Neural crest cell (in vitro differentiated cells): ENCODE measurements at regions not wholly inside any gene's neighbourhood (a gene's known extent, or its start where the extent isn't known, plus 50 kb on each side); places are given as distances from the start of the nearest gene placed in this dataset.
"Not testable (repeated sequence)": the region's sequence is repeated elsewhere in the genome, so short reads cannot be mapped to it uniquely, and the experiment has no call there.

Experiments used
- DNase-seq: peaks from one replicate; pipeline ENCODE4 v3.0.0; 2021; ENCODE audit warnings: low read depth, mixed read lengths, low spot score
- H3K27ac Mint-ChIP-seq: one replicate; pipeline ENCODE4 v1.8.0; 2021; ENCODE audit warnings: mild to moderate bottlenecking, mixed read lengths; ENCODE audit not compliant: unreplicated experiment
- H3K27me3 Mint-ChIP-seq: 2 replicates; pipeline ENCODE4 v1.8.0; 2021; ENCODE audit warnings: low read depth, mild to moderate bottlenecking, mixed read lengths
- H3K36me3 Mint-ChIP-seq: 2 replicates; pipeline ENCODE4 v1.8.0; 2021; ENCODE audit warnings: low read depth, mild to moderate bottlenecking, mixed read lengths
- H3K4me1 Mint-ChIP-seq: 2 replicates; pipeline ENCODE4 v1.8.0; 2021; ENCODE audit warnings: mixed read lengths
- H3K4me3 Mint-ChIP-seq: one replicate; pipeline ENCODE4 v1.8.0; 2021; ENCODE audit warnings: mild to moderate bottlenecking, mixed read lengths
- H3K9me3 Mint-ChIP-seq: 2 replicates; pipeline ENCODE4 v1.8.0; 2021; ENCODE audit warnings: mixed read lengths
- CTCF ChIP-seq: fragments of 200-600 bp; sonication (generic); conservative IDR thresholded peaks from 2 replicates; pipeline ENCODE4 v1.5.0; 2021; ENCODE audit warnings: antibody characterized with exemption, mild to moderate bottlenecking

- TF ChIP-seq CTCF, result no peak
- no peaks in the 10 kb centered on the region for H3K36me3 Mint-ChIP-seq
- H3K27me3 Mint-ChIP-seq, result no peaks in the 10 kb centered on the region
These were observed 775.2 kb upstream of the POU3F4 start for GRCh38 chrX:82732861-82733260.

GRCh38 chrX:82734140-82734539 lies 774.0 kb upstream of the POU3F4 start:
- Mint-ChIP-seq H3K9me3 (peaks cover 3% of the 10 kb centered on the region), H3K36me3 (no peaks in the 10 kb centered on the region), H3K4me3 (no peak overlapping the region), H3K27me3 (no peaks in the 10 kb centered on the region), H3K4me1 (no peaks in the 10 kb centered on the region), H3K27ac (no peak overlapping the region)
- no peak for TF ChIP-seq CTCF
- DNase-seq, result no peak

More at GRCh38 chrX:82732861-82733260, 775.2 kb upstream of the POU3F4 start:
- Mint-ChIP-seq H3K4me1 (no peaks in the 10 kb centered on the region), H3K27ac (no peak overlapping the region), H3K9me3 (peaks cover 3% of the 10 kb centered on the region), H3K4me3 (no peak overlapping the region)
- DNase-seq, result no peak

- H3K36me3 Mint-ChIP-seq, H3K9me3 Mint-ChIP-seq, DNase-seq, H3K27me3 Mint-ChIP-seq, H3K27ac Mint-ChIP-seq, H3K4me1 Mint-ChIP-seq, H3K4me3 Mint-ChIP-seq: not testable (repeated sequence)
These were observed 769.8 kb upstream of the POU3F4 start for GRCh38 chrX:82738313-82738712.

GRCh38 chrX:82742351-82742750 lies 765.7 kb upstream of the POU3F4 start:
- no peak for DNase-seq
- TF ChIP-seq CTCF, result no peak
- H3K4me1 Mint-ChIP-seq, result no peaks in the 10 kb centered on the region
- no peaks in the 10 kb centered on the region for H3K27me3 Mint-ChIP-seq
- no peaks in the 10 kb centered on the region for H3K36me3 Mint-ChIP-seq
- H3K9me3 Mint-ChIP-seq, result peaks cover 2% of the 10 kb centered on the region
- H3K4me3 Mint-ChIP-seq, result no peak overlapping the region
- H3K27ac Mint-ChIP-seq, result no peak overlapping the region

DNA sequence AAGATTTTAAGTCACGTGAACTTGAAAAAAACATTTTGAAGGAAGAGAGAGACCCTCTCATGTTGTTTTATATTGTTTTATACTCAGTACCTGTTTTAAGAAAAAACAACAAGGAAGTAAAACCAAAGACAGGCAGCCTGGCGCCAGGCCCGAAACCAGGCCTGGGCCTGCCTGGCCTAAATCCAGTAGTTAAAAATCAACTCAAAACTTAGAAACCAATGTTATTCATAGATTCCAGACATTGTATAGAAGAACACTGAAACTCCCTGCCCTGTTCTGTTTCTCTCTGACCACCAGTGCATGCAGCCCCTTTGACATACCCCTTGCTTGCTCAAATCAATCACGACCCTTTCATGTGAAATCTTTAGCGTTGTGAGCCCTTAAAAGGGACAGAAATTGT lies 762.4 kb upstream of the POU3F4 start:
- H3K27ac Mint-ChIP-seq, H3K4me3 Mint-ChIP-seq, H3K9me3 Mint-ChIP-seq, H3K36me3 Mint-ChIP-seq, DNase-seq, H3K4me1 Mint-ChIP-seq, H3K27me3 Mint-ChIP-seq: not testable (repeated sequence)

GRCh38 chrX:82748906-82749505 lies 759.1 kb upstream of the POU3F4 start:
- H3K27ac Mint-ChIP-seq, result no peak overlapping the region
- DNase-seq, result no peak
- H3K4me1 Mint-ChIP-seq, result no peaks in the 10 kb centered on the region
- no peaks in the 10 kb centered on the region for H3K36me3 Mint-ChIP-seq
- peaks cover 12% of the 10 kb centered on the region for H3K9me3 Mint-ChIP-seq
- no peaks in the 10 kb centered on the region for H3K27me3 Mint-ChIP-seq
- no peak overlapping the region for H3K4me3 Mint-ChIP-seq
- TF ChIP-seq CTCF, result no peak

DNA sequence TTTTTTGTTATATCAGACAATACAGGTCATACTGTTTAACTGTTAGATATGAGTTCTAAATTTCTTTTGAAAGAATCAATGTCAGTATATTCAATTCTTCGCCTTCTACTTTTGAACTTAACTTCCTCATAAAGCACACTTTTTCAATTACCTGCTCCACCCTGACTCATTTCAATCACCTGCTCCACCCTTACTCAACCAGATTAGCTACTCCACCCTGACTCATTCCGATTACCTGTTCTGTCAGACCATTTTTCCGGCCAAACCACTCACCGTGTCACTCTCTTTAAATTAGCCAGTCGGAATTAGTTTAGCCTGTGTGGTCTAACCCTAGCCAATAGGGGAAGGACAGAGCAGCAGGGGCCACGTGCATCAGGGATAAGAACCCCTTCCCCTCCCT lies 751.8 kb upstream of the POU3F4 start:
- H3K36me3 Mint-ChIP-seq, result peaks cover 5% of the 10 kb centered on the region
- no peak overlapping the region for H3K27ac Mint-ChIP-seq
- DNase-seq, result no peak
- H3K27me3 Mint-ChIP-seq, result no peaks in the 10 kb centered on the region
- peaks cover 12% of the 10 kb centered on the region for H3K9me3 Mint-ChIP-seq
- no peaks in the 10 kb centered on the region for H3K4me1 Mint-ChIP-seq
- TF ChIP-seq CTCF, result no peak
- no peak overlapping the region for H3K4me3 Mint-ChIP-seq
